Iris pigment epithelial cell (primary cell): ENCODE measurements at regions not wholly inside any gene's neighbourhood (a gene's known extent, or its start where the extent isn't known, plus 50 kb on each side); places are given as distances from the start of the nearest gene placed in this dataset.
"Not testable (repeated sequence)": the region's sequence is repeated elsewhere in the genome, so short reads cannot be mapped to it uniquely, and the experiment has no call there.

Experiments used
- DNase-seq: peaks from one replicate; pipeline ENCODE4 v3.0.0-alpha.2; 2011; ENCODE audit warnings: low read depth

DNA sequence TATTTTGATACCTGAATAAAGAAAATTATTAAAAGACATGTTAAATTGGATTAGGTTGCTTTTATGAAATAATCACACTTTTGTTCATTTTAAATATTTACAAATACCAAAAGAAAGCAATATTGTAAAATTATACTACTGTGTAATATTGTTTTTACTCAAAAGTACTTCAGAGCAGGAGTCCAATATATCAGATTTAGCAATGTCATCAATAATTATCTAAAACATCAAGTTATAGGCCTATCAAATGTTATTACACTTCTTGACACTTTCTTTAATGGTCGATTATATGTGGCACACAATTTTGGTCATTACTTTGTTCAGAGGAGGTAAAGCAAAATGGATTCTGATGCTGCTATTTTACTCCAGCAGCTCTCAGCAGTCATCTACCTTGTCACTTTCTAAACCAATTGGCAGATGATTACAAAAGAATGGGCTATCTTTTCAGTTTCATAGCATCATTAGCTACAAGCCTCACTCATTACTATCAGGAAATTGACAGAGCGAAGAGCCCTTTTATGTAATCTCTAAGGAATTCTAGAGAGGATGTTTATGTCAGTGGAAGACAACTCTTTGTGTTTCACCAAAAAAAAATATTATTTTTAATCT is 318.6 kb downstream of the PLOD2 start:
- DNase-seq, result no peak

DNA sequence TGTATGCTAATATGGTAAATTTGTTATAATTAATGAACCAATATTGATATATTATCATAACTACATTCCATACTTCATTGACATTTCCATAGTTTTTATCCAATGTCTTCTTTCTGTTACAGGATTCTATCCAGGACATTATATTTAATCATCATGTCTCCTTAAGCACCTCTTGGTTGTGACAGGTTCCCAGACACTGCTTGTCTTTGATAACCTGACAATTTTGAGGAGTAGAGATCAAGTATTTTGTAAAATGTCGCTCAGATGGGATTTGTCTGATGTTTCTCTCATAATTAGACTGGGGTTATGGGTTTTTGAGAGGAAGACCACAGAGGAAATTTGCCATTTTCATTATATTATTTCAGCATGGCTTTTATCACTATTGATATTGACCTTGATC is 317.4 kb downstream of the PLOD2 start:
- DNase-seq, result no peak

DNA sequence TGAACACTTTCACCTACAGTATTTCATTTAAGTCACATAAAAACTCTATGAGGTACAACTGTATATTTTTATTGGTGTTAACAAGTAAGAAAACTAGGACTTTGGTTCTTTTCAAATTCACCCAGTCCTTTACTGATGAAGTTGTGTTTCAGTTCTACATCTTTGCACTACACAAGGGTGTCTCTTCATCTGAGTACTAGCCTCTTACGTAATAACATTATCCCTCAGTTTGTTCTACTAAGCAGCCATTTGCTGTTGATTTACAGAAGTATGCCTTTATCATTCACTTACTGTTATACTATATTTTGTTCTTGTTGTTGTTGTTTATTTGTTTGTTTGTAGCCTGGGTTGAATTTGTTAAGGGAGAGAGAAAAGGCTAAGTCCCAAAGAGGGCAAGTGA is 311.9 kb downstream of the PLOD2 start:
- DNase-seq, result peak; percentile 8

DNA sequence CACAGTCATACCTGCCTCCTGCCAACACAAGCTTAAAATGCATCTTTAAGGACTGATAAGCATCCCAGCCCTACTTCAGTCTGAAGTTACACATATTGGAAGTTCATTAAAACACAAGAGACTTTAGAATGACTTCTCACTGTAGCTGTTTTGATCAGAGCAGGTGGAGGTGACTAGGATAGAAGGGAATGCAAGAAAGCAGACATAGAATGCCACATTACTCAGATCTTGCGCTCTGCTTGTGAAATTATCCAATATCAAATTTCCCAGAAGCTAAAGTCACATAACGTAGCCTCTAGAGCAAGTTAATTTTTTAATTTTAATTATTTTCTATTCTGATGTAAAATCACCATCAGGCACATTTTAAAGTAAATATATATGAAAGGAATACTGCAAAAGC is 306.5 kb downstream of the PLOD2 start:
- DNase-seq, result peak; percentile 1

DNA sequence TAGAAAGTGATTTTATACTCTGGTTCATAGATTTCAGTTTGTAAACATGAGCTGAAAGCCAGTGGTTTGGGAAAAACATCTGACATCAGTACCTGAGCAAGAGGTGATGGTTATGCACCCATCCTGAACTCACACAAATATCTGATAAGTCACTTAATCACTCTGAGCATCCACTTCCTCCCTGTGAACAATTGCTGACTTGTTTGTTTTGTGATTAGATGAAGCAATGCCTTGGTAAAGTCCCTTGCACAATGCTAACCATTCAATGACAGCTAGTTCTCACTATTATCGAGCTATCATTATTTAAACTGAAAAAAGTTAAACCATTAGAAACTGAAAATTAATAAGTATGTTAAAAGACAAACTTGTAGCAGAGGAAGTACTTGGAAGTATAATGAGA is 303.0 kb downstream of the PLOD2 start:
- no peak for DNase-seq

DNA sequence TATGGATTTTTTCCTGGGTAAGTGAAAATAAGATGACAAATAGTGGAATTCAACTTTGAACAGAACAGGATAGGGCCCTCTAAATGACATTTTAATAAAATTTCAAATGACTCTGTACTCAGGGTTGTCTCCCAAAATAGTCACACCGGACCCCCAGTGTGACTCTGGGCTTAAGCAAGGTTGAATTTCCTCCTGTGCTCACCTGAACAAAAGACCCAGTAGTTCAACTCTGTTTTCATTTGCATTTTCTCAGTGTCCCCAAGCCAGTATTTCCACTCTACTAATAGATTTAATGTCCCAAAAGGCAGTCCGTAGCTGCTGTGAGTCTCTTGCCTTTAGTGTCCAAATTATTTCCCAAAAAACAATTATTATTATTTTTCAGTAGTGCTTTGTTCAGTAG is 296.6 kb downstream of the PLOD2 start:
- DNase-seq, result no peak

DNA sequence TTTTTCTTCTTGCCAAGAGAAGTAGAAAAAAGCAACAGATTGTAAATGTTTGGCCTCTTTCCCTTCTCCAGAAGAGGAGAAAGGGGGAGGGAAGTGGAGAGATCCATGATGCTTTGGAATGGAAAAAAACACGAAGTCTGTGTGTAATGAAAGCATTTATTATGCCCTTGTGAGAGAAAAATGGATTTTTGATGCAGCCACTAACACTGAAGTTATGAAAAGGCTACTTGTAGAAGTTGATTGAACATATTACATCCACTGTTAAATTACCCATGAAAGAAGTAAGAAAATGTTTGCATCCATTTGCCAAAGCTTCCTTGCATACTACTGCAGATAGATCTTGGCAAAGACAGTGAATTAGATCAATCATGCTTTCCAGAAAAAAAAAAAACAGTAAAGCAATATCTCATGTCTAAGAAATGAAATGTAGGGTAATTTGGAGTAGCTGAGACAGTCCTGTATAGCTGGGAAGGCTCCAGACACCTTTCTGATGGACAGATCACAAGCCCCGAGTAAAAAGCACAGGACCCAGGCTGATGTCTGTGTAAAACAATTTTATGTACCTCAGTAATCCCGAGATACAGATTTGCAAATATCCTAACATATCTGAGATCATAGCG is 295.5 kb downstream of the PLOD2 start:
- no peak for DNase-seq

DNA sequence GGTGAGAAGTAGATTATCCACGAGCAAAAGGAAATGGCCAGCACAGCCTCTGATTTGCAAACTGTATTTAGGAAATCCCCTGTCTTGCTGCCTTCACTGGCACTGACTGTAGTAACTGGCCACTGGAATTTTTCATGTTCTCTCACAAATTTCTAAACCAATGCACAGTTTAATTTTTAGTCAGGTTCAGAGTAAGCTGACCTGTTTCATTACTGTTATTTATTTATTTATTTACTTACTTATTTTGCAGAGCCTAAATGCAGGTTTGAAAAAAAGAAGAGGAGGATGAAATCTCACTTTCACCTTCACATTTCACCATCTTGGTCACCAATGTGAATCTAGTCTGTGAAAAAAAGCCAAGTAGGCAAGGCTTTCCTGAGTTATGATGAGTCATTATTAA is 291.0 kb downstream of the PLOD2 start:
- no peak for DNase-seq

DNA sequence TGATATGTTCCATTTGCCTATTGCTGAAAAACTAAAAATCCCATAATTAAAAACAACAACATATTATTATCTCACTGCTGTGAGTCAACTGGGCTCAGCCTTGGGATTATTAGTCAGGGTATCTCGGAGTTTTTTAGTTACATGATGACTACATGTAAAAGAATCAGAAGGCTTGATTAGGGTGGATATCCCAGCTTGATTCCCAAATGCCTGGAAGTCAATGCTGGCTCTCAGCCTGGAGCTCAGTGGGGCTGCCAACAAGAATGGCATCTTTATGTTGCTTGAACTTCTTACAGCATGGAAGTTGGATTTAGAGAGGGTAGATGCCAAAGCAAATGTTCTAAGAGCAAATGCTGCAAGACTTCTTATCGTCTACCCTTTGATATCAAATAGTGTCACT is 278.5 kb downstream of the PLOD2 start:
- DNase-seq, result peak; percentile 31

DNA sequence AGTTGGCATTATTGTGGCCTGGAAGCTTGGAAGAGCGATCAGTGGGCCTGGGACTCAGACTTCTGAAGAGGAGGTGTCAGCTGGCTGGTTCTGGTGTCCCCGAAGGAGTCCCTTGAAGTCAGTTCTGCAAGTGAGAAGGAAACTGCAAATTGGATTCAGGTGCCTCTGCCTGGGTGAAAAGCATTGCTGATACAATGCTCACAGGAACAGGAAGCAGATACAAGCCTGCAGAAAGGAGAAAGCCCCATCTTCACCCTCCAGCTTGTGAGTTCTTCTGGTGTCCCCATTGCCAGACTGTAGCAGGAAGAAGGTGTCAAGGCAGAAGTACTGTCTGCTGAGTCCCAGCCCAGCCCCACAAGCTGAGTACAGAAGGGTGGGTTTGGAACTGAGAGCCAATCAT is 271.3 kb downstream of the PLOD2 start:
- DNase-seq, result no peak

DNA sequence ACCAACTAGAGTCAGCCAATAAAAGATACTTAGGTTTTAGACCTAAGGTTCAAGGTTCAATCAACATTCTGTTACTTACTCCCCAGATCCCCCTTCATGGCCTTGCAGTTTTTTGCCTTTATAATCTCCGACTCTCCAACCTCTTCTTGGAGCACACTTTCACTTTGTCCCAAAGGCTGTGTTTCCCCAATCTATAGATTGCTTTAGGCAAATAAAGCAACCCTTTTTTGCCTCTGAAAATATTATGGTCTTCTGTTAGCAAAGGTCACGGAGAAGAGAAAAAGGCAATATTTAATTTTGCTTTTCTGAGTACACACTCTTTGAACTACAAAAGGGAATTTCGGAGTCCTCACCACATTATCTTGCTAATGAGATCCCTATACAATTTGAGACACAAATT is 268.1 kb downstream of the PLOD2 start:
- DNase-seq, result no peak

DNA sequence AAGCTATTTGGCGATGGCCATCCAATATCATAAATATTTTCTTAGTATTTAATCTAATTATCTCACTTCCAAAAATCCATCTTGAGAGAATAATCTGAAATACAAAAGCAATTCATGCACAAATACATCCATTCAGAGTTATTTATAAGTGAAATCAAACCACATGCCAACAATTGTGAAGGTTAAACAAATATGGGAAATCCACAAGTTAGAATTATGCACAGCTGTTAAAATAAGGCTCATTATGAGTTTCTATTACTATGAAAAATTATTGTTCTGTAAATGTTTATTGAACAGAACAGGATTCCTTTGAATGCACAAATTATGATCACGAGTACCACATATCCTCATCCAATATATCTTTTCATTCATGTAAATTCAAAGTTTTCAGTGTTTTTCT is 267.7 kb downstream of the PLOD2 start:
- DNase-seq, result no peak

DNA sequence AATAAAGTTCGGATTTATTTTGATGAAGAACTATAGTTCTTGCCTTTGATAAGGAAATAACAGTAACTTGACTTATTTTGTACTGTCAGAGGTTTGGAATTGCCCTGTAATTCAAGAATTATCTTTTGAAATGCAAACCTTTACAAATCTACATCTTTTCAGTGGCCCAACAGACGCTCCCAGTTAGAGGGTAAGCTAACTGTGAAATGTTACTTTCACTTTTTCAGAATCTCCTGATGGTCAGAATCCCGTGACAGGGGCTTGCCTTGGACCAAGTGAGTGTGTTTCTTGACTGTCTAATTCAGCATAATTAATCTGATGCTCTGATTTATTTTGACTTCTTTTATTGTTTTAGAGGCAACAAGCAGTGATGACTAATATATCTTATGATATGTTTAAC is 262.5 kb downstream of the PLOD2 start:
- peak; percentile 16 for DNase-seq

DNA sequence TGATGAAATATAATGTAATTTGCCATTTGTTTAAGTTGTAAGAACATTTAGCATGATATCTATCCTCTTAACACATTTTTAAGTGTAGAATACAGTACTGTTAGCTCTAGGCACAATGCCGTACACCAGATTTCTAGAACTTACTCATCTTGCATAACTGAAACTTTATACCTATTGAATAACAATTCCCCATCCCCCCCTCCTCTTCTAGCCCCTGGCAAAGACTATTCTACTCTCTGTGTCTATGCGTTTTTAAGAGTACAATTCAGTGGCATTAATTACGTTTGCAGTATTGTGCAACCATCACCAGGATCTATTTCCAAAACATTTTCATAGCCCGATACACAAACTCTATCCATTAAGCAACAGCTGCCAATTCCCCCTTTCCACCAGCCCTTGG is 261.7 kb downstream of the PLOD2 start:
- DNase-seq, result no peak

DNA sequence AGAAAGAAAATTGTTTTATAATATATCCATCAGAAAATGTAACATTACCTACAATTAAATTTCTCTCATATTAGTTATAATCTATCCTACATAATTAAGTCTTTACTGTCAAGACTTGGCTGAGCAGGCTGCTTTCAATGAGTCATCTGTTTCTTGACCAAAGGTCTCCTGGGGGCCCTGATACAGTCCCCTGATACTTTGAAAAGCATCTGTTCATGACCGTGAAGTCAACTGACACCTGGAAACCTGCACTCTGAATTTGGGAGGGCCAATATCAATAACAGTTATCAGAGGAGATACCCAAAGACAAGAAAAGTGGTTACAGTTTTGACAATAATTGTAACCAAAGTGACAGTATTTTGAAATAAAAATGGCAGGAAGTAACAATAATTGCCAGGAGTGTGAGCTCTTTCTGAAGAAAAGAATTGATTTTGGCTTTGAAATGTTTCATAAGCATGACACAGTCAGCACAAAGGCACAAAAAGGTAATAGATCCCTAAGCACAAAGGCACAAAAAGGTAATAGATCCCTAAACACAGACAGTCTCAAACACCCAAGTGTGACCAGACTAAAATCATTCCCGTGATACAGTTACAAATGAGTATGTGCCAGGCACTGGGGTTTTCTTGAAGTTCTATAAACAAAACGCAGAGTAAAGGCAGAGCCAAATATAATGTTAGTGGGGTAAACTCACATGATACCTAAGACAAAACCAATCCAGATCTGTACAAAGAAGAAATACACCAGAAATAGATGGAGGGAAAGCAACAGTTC is 260.7 kb downstream of the PLOD2 start:
- no peak for DNase-seq

DNA sequence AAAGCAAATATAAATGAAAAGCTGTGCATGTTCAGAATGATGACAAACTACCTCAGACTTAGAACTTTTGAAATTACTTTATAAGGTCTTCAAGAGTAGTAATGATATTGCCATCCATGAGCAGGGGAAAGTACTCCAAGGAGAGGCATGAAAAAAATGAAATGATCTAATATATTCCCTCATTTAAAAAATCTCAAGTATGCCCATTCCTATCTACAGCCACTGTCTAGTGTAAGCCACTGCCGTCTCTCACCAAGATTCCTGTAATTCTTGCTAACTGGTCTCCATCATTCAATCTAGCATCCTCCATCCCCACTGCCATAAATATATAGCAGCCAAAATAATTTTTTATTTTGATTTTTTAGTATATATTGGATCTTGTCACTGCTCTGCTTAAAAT is 258.8 kb downstream of the PLOD2 start:
- peak; percentile 29 for DNase-seq

DNA sequence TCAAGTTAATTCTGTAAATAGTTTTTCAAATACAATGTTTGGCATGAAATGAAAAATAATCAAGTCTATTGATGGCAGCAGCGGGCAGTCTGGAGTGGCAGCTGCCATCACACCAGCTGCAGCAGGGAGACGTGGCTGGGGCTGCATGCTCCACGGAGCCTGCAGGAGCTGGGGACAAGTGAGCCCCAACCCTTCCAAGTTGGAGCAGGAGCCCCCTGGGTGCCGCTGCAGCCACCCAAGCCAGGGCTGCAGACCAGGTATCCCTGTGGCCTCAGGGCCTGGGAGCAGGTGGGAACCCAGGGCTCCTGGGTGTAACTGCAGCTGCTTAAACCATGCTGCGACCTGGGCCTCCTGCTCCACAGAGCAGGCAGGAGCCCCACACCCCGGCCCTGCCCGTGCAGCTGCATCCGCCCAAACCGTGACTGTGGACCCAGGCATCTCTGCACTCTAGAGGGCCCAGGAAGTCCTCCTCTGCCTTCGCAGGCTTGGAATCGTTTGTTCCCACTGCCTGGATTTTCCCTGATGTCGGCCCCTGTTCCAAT is 257.4 kb downstream of the PLOD2 start:
- no peak for DNase-seq

DNA sequence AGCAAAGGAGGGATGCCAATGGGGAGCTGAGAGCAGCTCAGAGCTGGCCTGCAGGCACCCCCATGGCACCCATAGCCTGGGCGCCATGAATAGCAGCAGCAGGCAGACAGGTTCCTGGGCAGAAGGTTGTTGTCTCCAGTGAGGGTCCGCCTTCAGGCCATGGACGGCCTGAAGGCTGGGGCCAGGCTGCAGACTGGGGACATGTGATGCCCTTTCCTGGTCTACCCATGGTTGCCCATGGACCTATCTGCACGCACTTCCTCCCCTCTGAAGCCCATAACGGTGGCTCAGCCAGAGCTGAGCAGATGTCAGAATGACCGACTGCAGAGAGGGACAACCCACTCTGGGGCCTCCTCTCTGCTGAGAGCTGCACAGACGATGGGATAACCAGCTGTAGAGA is 256.8 kb downstream of the PLOD2 start:
- DNase-seq, result no peak

DNA sequence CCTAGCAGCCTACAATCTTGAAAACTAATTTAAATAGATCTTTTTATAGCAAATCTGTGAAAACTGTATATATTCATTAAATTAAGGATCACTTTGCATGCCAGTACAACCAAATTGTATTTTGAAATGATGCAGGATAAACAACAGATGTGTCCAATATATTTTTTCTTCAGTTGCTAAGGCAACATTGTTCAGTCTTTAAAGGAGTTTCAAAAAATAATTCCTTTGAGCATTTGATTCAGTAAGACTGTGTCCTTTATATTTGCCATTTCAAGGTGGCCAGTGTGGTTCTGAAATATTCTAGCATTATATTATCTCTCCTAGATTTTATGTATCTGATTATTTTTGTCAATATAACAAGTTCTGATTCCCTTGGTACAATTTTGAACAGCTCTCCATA is 254.7 kb downstream of the PLOD2 start:
- DNase-seq, result no peak

DNA sequence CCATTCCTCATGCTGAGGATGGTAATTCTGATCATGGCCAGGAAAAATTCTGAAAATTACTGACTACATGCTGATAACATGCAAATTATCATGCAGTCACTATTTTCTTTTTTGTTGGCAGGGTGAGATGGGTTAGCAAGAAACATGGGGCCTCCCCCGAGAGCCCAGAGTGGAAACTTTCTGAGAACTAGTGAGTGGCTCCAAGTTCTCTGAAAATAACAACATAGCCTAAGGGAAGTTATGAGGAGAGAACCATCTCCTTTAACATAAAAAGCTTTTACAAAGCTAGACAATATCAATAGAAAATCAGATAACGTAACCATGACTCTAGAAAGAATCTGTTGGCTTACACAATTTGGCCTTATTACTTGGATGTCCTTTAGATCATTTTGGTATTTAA is 254.2 kb downstream of the PLOD2 start:
- DNase-seq, result no peak

DNA sequence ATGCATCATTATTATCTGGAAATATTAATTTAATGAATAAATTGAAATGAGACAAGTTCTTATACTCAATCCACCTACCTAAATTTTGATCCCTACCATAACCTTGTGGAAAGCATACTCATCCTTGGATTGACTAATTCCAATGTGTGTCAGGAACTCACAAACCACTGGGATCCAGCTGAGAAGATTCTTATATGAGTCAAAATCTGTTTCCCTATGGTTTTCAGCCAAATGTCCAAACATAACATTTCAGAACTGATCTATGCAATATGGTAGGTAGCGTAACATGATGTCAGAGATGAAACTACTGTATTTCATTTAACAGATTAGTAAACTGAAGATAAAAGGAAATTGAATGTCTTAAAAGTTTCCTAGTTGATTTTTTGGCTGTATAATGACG is 250.0 kb downstream of the PLOD2 start:
- DNase-seq, result no peak

DNA sequence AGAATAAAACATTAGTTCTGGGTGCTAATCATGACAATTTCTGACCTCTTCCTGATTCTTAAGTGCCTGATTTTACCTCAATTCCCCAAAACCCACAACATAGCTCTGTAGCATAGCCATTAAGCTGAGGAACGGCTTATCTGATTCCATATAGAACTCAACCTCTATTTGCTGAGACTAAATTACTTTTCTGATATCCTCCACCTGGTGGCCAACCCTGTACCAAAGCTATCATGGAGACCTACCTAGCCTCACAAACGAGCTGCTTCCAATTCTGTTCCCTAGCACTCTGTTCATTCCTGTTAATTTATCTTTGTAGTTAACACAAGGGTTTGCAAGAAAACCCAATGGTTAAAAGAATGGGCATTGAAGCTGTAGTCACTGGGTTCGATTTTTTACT is 245.2 kb downstream of the PLOD2 start:
- no peak for DNase-seq

DNA sequence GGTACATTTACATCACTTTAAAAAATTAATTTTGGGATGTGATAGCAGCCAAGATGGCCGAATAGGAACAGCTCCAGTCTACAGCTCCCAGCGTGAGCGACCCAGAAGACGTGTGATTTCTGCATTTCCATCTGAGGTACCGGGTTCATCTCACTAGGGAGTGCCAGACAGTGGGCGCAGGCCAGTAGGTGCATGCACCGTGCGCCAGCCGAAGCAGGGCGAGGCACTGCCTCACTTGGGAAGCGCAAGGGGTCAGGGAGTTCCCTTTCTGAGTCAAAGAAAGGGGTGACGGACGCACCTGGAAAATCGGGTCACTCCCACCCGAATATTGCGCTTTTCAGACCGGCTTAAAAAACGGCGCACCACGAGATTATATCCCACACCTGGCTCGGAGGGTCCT is 233.2 kb downstream of the PLOD2 start:
- DNase-seq, result not testable (repeated sequence)
